ENCODE measurements at regions not wholly inside any gene's neighbourhood (a gene's known extent, or its start where the extent isn't known, plus 50 kb on each side); places are given as distances from the start of the nearest gene placed in this dataset.

GRCh38 chr3:106047221-106047620 is 178.4 kb upstream of the CBLB start:
- no peak for TF ChIP-seq EZH2phosphoT487 (IDR thresholded peaks at IDR 0.05; ENCODE audit: borderline replicate concordance)
- TF ChIP-seq CTCF (conservative IDR thresholded peaks at IDR 0.05; ENCODE audit: low read length) = no peak
